A549 (cell line): ENCODE measurements at regions not wholly inside any gene's neighbourhood (a gene's known extent, or its start where the extent isn't known, plus 50 kb on each side); places are given as distances from the start of the nearest gene placed in this dataset.

Source experiments
- ATAC-seq, 2 experiments: fragments of 200-7000 bp in 1 of 2; fragments of >200 bp in 1 of 2; cut with Nextera tagmentation in 1 of 2; cut with Tn5 transposase in 1 of 2; 3 replicates each; pipeline versions ENCODE4 v1.8.0 to v1.9.1; 2018 to 2020; ENCODE audit warnings: mild to moderate bottlenecking in 1 of 2, moderate library complexity in 1 of 2
- CTCF ChIA-PET: fragments of 300-600 bp; sonication (Branson Sonifier 250); formaldehyde crosslinking; extraction: SDS; loops from one replicate; lab custom pipeline; 2021; ENCODE audit warnings: antibody characterized with exemption, inconsistent platforms; lab: Yijun Ruan, JAX
- POLR2A ChIA-PET: fragments of 350-600 bp; formaldehyde crosslinking; extraction: SDS; loops from one replicate; lab custom pipeline; 2021; ENCODE audit warnings: antibody characterized with exemption, inconsistent platforms; lab: Yijun Ruan, JAX
- DNase-seq, 2 experiments: peaks; one replicate each; pipeline versions ENCODE4 v3.0.0 to v3.0.0-alpha.2; 2011 to 2016; ENCODE audit warnings: low read depth in 1 of 2, low spot score in 1 of 2
- FAIRE-seq: peaks from 2 replicates; lab custom pipeline; 2011; peaks lifted over from hg19 to GRCh38; lab: Jason Lieb, UNC
- H3K27ac ChIP-seq, 2 experiments: fragments of >200 bp; sonication (Bioruptor Twin); formaldehyde crosslinking; 3 replicates each; pipeline ENCODE4 v1.5.1; 2016 to 2017
- H3K4me1 ChIP-seq: fragments of >200 bp; sonication (Bioruptor Twin); formaldehyde crosslinking; 3 replicates; pipeline ENCODE4 v1.6.1; 2016
- H3K4me2 ChIP-seq: fragments of >200 bp; sonication (Bioruptor Twin); formaldehyde crosslinking; 3 replicates; pipeline ENCODE4 v1.6.1; 2016
- H3K4me3 ChIP-seq: fragments of >200 bp; sonication (Bioruptor Twin); formaldehyde crosslinking; 3 replicates; pipeline ENCODE4 v1.5.1; 2016
- H3K9me3 ChIP-seq: fragments of >200 bp; sonication (Bioruptor Twin); formaldehyde crosslinking; 3 replicates; pipeline ENCODE4 v1.6.1; 2016
- CBX2 ChIP-seq: fragments of 200-600 bp; sonication (generic); IDR thresholded peaks from 2 replicates; pipeline ENCODE4 v1.6.1; 2016; ENCODE audit warnings: low read depth, mild to moderate bottlenecking, borderline replicate concordance
- CBX8 ChIP-seq: fragments of 200-600 bp; sonication (generic); IDR thresholded peaks from 2 replicates; pipeline ENCODE4 v1.6.1; 2016
- CHD4 ChIP-seq: fragments of 200-600 bp; sonication (generic); IDR thresholded peaks from 2 replicates; pipeline ENCODE4 v1.6.1; 2016; ENCODE audit warnings: antibody characterized with exemption, mild to moderate bottlenecking, borderline replicate concordance
- CTCF ChIP-seq: fragments of >200 bp; sonication (Bioruptor Twin); formaldehyde crosslinking; IDR thresholded peaks from 3 replicates; pipeline ENCODE4 v1.5.1; 2016
- EHMT2 ChIP-seq: fragments of 200-600 bp; sonication (generic); IDR thresholded peaks from 2 replicates; pipeline ENCODE4 v1.6.1; 2016; ENCODE audit warnings: antibody characterized with exemption, low read depth, mild to moderate bottlenecking, moderate library complexity
- EP300 ChIP-seq, 2 experiments: fragments of >200 bp; sonication (Bioruptor Twin); formaldehyde crosslinking; IDR thresholded peaks; 2 replicates in 1 of 2; 3 replicates in 1 of 2; pipeline ENCODE4 v1.6.1; 2016 to 2017
- FOSL2 ChIP-seq, 2 experiments: fragments of 450-650 bp in 1 of 2; fragments of >200 bp in 1 of 2; sonication (Bioruptor Twin) in 1 of 2; formaldehyde crosslinking; IDR thresholded peaks; 2 replicates each; pipeline versions ENCODE4 v1.5.0 to v1.6.1; 2016 to 2020; ENCODE audit warnings: mild to moderate bottlenecking in 1 of 2, moderate library complexity in 1 of 2
- GATA3 ChIP-seq: IDR thresholded peaks from 2 replicates; pipeline ENCODE4 v1.6.1; 2012; ENCODE audit warnings: borderline replicate concordance
- HMGXB4 ChIP-seq: fragments of 250-450 bp; sonication (Bioruptor Pico); IDR thresholded peaks from 2 replicates; pipeline ENCODE4 v1.5.0; 2021; ENCODE audit warnings: mild to moderate bottlenecking, moderate library complexity, borderline replicate concordance
- HOXB13 ChIP-seq: fragments of 250-450 bp; sonication (Bioruptor Pico); IDR thresholded peaks from 2 replicates; pipeline ENCODE4 v1.5.0; 2020; ENCODE audit warnings: low read depth, mild to moderate bottlenecking, moderate library complexity
- HOXB5 ChIP-seq: fragments of 250-450 bp; sonication (Bioruptor Pico); IDR thresholded peaks from 2 replicates; pipeline ENCODE4 v1.5.0; 2020; ENCODE audit warnings: mild to moderate bottlenecking, moderate library complexity
- JUNB ChIP-seq: fragments of >200 bp; sonication (Bioruptor Twin); formaldehyde crosslinking; IDR thresholded peaks from 2 replicates; pipeline ENCODE4 v1.6.1; 2016
- KDM1A ChIP-seq: fragments of 200-600 bp; sonication (generic); IDR thresholded peaks from 2 replicates; pipeline ENCODE4 v1.6.1; 2016; ENCODE audit warnings: low read depth, mild to moderate bottlenecking
- NPAS2 ChIP-seq: fragments of 250-450 bp; sonication (Bioruptor Pico); IDR thresholded peaks from 2 replicates; pipeline ENCODE4 v1.8.0; 2022; ENCODE audit warnings: mild to moderate bottlenecking, moderate library complexity, borderline replicate concordance
- PBX3 ChIP-seq: IDR thresholded peaks from 2 replicates; pipeline ENCODE4 v1.6.1; 2012
- PHF8 ChIP-seq: fragments of 200-600 bp; sonication (generic); IDR thresholded peaks from 2 replicates; pipeline ENCODE4 v1.6.1; 2016; ENCODE audit warnings: low read depth, mild to moderate bottlenecking, antibody characterized with exemption, moderate library complexity, borderline replicate concordance
- RCOR1 ChIP-seq: fragments of 150-350 bp; IDR thresholded peaks from 2 replicates; pipeline ENCODE4 v1.6.1; 2014; ENCODE audit warnings: antibody characterized with exemption, low read length, low read depth
- REST ChIP-seq: fragments of 200-600 bp; sonication (generic); IDR thresholded peaks from 2 replicates; pipeline ENCODE4 v1.6.1; 2016; ENCODE audit warnings: antibody characterized with exemption, mild to moderate bottlenecking, moderate library complexity
- SMC3 ChIP-seq: fragments of >200 bp; sonication (Bioruptor Twin); formaldehyde crosslinking; IDR thresholded peaks from 3 replicates; pipeline ENCODE4 v1.6.1; 2018; ENCODE audit warnings: inconsistent platforms
- ZC3H11A ChIP-seq: fragments of 450-650 bp; IDR thresholded peaks from 2 replicates; pipeline ENCODE4 v1.6.1; 2014; ENCODE audit warnings: antibody characterized with exemption, mild to moderate bottlenecking
- WGBS: methylation state at CpG from one replicate; pipeline ENCODE4 v1.1.6; 2017; ENCODE audit errors: missing lambda C conversion rate; 5-methylcytosine and 5-hydroxymethylcytosine counted together

GRCh38 chr3:99562990-99563607 is 75.3 kb upstream of the COL8A1 start:
- DNase-seq: no peak
- ChIA-PET POLR2A (no interaction called here), CTCF (no interaction called here)
- TF ChIP-seq CBX2 (no peak), HOXB13 (CRISPR knock-in tag) (no peak), NPAS2 (CRISPR knock-in tag) (no peak), PHF8 (no peak), HOXB5 (CRISPR knock-in tag) (no peak), PBX3 (no peak), FOSL2 (IDR thresholded peaks at IDR 0.05) (no peak), FOSL2 (CRISPR knock-in tag; IDR thresholded peaks at IDR 0.05) (no peak), GATA3 (no peak), KDM1A (no peak), CBX8 (no peak), RCOR1 (no peak)
- Histone ChIP-seq H3K4me3 (no peak overlapping the region), H3K4me1 (no peaks in the 10 kb centered on the region), H3K27ac (no peak overlapping the region), H3K9me3 (no peaks in the 10 kb centered on the region), H3K4me2 (no peak overlapping the region)
- 0% methylated on average over 1 of the region's 1 CpG for WGBS
- no peak for ATAC-seq
- FAIRE-seq: no peak

- H3K27ac ChIP-seq: no peak overlapping the region
- no peaks in the 10 kb centered on the region for H3K9me3 ChIP-seq
- no peak overlapping the region for H3K4me3 ChIP-seq
- no peak for DNase-seq
- peak; percentile 78 for TF ChIP-seq REST
- TF ChIP-seq FOSL2 (IDR thresholded peaks at IDR 0.05): no peak
- no peak for TF ChIP-seq FOSL2 (CRISPR knock-in tag; IDR thresholded peaks at IDR 0.05)
- POLR2A ChIA-PET: no interaction called here
- CTCF ChIA-PET: no interaction called here
- no peak overlapping the region for H3K4me2 ChIP-seq
- ATAC-seq: no peak
- no peaks in the 10 kb centered on the region for H3K4me1 ChIP-seq
- WGBS: 25% methylated on average over 1 of the region's 1 CpG
- FAIRE-seq: no peak
Observed at GRCh38 chr3:99562138-99562537, 76.3 kb upstream of the COL8A1 start.

GRCh38 chr3:99561056-99561455 is 77.3 kb upstream of the COL8A1 start:
- 24% methylated on average over 3 of the region's 3 CpGs for WGBS

More at GRCh38 chr3:99561056-99561455, 77.3 kb upstream of the COL8A1 start:
- ChIA-PET CTCF (no interaction called here), POLR2A (no interaction called here)
- Histone ChIP-seq H3K27ac (no peak overlapping the region), H3K4me2 (no peak overlapping the region), H3K4me1 (no peaks in the 10 kb centered on the region), H3K9me3 (no peaks in the 10 kb centered on the region), H3K4me3 (no peak overlapping the region)
- no peak for DNase-seq
- ATAC-seq: no peak
- FAIRE-seq: no peak
- no peak for TF ChIP-seq FOSL2 (IDR thresholded peaks at IDR 0.05)
- TF ChIP-seq FOSL2 (CRISPR knock-in tag; IDR thresholded peaks at IDR 0.05): no peak
- no peak for TF ChIP-seq EP300 (IDR thresholded peaks at IDR 0.05)
- no peak for TF ChIP-seq CTCF
- TF ChIP-seq JUNB: no peak
- TF ChIP-seq CHD4: no peak
- TF ChIP-seq SMC3: no peak
- no peak for TF ChIP-seq EHMT2
- TF ChIP-seq ZC3H11A: no peak
- TF ChIP-seq HMGXB4 (CRISPR knock-in tag): no peak
- no peak for TF ChIP-seq CBX2
